HepG2 (cell line): ENCODE measurements at regions not wholly inside any gene's neighbourhood (a gene's known extent, or its start where the extent isn't known, plus 50 kb on each side); places are given as distances from the start of the nearest gene placed in this dataset.

Experiments used
- CBX2 ChIP-seq, 2 experiments: fragments of 200-600 bp in 1 of 2; sonication (generic); formaldehyde crosslinking in 1 of 2; IDR thresholded peaks; 2 replicates each; pipeline versions ENCODE4 v1.7.0 to v1.8.1; 2018 to 2022; ENCODE audit warnings: low read depth in 2 of 2, low read length in 1 of 2, mild to moderate bottlenecking in 1 of 2, missing genetic modification reagents in 1 of 2
- CERS6 ChIP-seq: sonication (generic); formaldehyde crosslinking; IDR thresholded peaks from 2 replicates; pipeline ENCODE4 v1.5.0; 2020; ENCODE audit warnings: missing genetic modification reagents
- CREM ChIP-seq, 2 experiments: sonication (generic) in 1 of 2; formaldehyde crosslinking in 1 of 2; IDR thresholded peaks; 2 replicates each; pipeline versions ENCODE4 v1.4.0 to v1.6.1; 2016 to 2020; ENCODE audit warnings: antibody characterized with exemption in 1 of 2, mild to moderate bottlenecking in 1 of 2, missing genetic modification reagents in 1 of 2
- GABPB1 ChIP-seq: IDR thresholded peaks from 2 replicates; pipeline ENCODE4 v1.6.1; 2016; ENCODE audit warnings: mild to moderate bottlenecking, missing genetic modification reagents, moderate library complexity, missing compliant biosample characterization
- GLI4 ChIP-seq: sonication (generic); formaldehyde crosslinking; IDR thresholded peaks from 2 replicates; pipeline ENCODE4 v1.5.1; 2020; ENCODE audit warnings: missing genetic modification reagents, mild to moderate bottlenecking, moderate library complexity, borderline replicate concordance
- GLMP ChIP-seq: sonication (generic); formaldehyde crosslinking; IDR thresholded peaks from 2 replicates; pipeline ENCODE4 v1.9.0; 2021; ENCODE audit warnings: missing genetic modification reagents, mild to moderate bottlenecking, borderline replicate concordance
- HIC2 ChIP-seq: sonication (generic); formaldehyde crosslinking; IDR thresholded peaks from 2 replicates; pipeline ENCODE4 v1.9.0; 2022; ENCODE audit warnings: low read depth, missing genetic modification reagents
- KDM4B ChIP-seq: sonication (generic); formaldehyde crosslinking; IDR thresholded peaks from 2 replicates; pipeline ENCODE4 v1.4.0; 2020; ENCODE audit warnings: missing genetic modification reagents
- MIER3 ChIP-seq: IDR thresholded peaks from 2 replicates; pipeline ENCODE4 v1.6.1; 2016; ENCODE audit warnings: missing compliant biosample characterization, borderline replicate concordance
- ONECUT2 ChIP-seq: sonication (generic); formaldehyde crosslinking; IDR thresholded peaks from 2 replicates; pipeline ENCODE4 v1.4.0; 2020; ENCODE audit warnings: missing genetic modification reagents
- POLR2A ChIP-seq, 2 experiments: IDR thresholded peaks; 2 replicates each; pipeline ENCODE4 v1.6.1; 2011; ENCODE audit warnings: low read depth in 2 of 2, low read length in 2 of 2, mild to moderate bottlenecking in 1 of 2, moderate library complexity in 1 of 2; ENCODE audit not compliant: insufficient read depth in 1 of 2
- RXRB ChIP-seq: IDR thresholded peaks from 2 replicates; pipeline ENCODE4 v1.6.1; 2016; ENCODE audit warnings: borderline replicate concordance, missing genetic modification reagents, missing compliant biosample characterization
- SYNCRIP ChIP-seq: fragments of 200-400 bp; formaldehyde crosslinking; IDR thresholded peaks from 2 replicates; pipeline ENCODE4 v1.6.1; 2018; ENCODE audit warnings: mild to moderate bottlenecking, low read depth, low read length; ENCODE audit not compliant: insufficient read depth
- ZBTB43 ChIP-seq: sonication (generic); formaldehyde crosslinking; conservative IDR thresholded peaks from 2 replicates; pipeline ENCODE4 v1.4.0; 2020; ENCODE audit warnings: missing genetic modification reagents
- ZC3H4 ChIP-seq: sonication (generic); formaldehyde crosslinking; IDR thresholded peaks from 2 replicates; pipeline ENCODE4 v1.4.0; 2020; ENCODE audit warnings: missing genetic modification reagents, borderline replicate concordance
- ZNF142 ChIP-seq: sonication (generic); formaldehyde crosslinking; IDR thresholded peaks from 2 replicates; pipeline ENCODE4 v1.4.0; 2020; ENCODE audit warnings: missing genetic modification reagents
- ZNF207 ChIP-seq: fragments of 450-650 bp; IDR thresholded peaks from 2 replicates; pipeline ENCODE4 v1.6.1; 2016; ENCODE audit warnings: antibody characterized with exemption, borderline replicate concordance
- ZNF773 ChIP-seq: sonication (generic); formaldehyde crosslinking; IDR thresholded peaks from 2 replicates; pipeline ENCODE4 v1.4.0; 2020; ENCODE audit warnings: missing genetic modification reagents, borderline replicate concordance
- ZNF780A ChIP-seq: sonication (generic); formaldehyde crosslinking; IDR thresholded peaks from 2 replicates; pipeline ENCODE4 v1.8.0; 2022; ENCODE audit warnings: mild to moderate bottlenecking, missing genetic modification reagents, moderate library complexity

GRCh38 chr2:234823877-234824376, 127.9 kb upstream of the SH3BP4 start (continued):
- no peak; the same call in 1 of the 2 replicates for TF ChIP-seq GLI4 (CRISPR knock-in tag)
- TF ChIP-seq CBX2 (IDR thresholded peaks at IDR 0.05; ENCODE audit: low read depth, low read length) = no peak
- no peak for TF ChIP-seq CBX2 (CRISPR knock-in tag; IDR thresholded peaks at IDR 0.05; ENCODE audit: low read depth)
- TF ChIP-seq ZBTB43 (CRISPR knock-in tag) = no peak
- TF ChIP-seq ZNF780A (CRISPR knock-in tag) = no peak
- 0 out of 2 replicates have a peak, but pooled peaks have one; percentile 34 for TF ChIP-seq MIER3 (CRISPR knock-in tag)
- no peak for TF ChIP-seq GLMP (CRISPR knock-in tag)
- peak; percentile 25; the same call in 1 of the 2 replicates for TF ChIP-seq CREM (IDR thresholded peaks at IDR 0.05)
- TF ChIP-seq CREM (CRISPR knock-in tag; IDR thresholded peaks at IDR 0.05) = no peak
- no peak for TF ChIP-seq ZNF207
- TF ChIP-seq HIC2 (CRISPR knock-in tag) = no peak
- TF ChIP-seq SYNCRIP = no peak
- no peak for TF ChIP-seq ZC3H4 (CRISPR knock-in tag)
- no peak for TF ChIP-seq ZNF142
- TF ChIP-seq CERS6 = no peak
- TF ChIP-seq POLR2A (IDR thresholded peaks at IDR 0.05; ENCODE audit: insufficient read depth in 1 of 2, low read depth in 2 of 2, low read length in 2 of 2) = no peak
- TF ChIP-seq RXRB (CRISPR knock-in tag) = peak; percentile 41; the same call in 1 of the 2 replicates
- TF ChIP-seq ONECUT2 (CRISPR knock-in tag) = no peak
- no peak for TF ChIP-seq GABPB1 (CRISPR knock-in tag)
- TF ChIP-seq KDM4B (CRISPR knock-in tag) = no peak
- no peak for TF ChIP-seq ZNF773 (CRISPR knock-in tag)
